ENCODE measurements at regions not wholly inside any gene's neighbourhood (a gene's known extent, or its start where the extent isn't known, plus 50 kb on each side); places are given as distances from the start of the nearest gene placed in this dataset.
"Not testable (repeated sequence)": the region's sequence is repeated elsewhere in the genome, so short reads cannot be mapped to it uniquely, and the experiment has no call there.

GRCh38 chr7:73244782-73245311 lies 63.8 kb downstream of the NSUN5 start:
- H3K4me3 ChIP-seq (ENCODE audit: low read depth, low read length); DNase-seq (ENCODE audit: extremely low spot score); H3K36me3 ChIP-seq (ENCODE audit: insufficient read depth); H3K4me1 ChIP-seq (ENCODE audit: insufficient read depth); H3K27ac ChIP-seq (ENCODE audit: low read depth): not testable (repeated sequence)
- 75% methylated on average over 15 of the region's 16 CpGs for WGBS

GRCh38 chr7:73234994-73235717 lies 73.5 kb downstream of the NSUN5 start:
- 0% methylated on average over 13 of the region's 72 CpGs for WGBS
- not testable (repeated sequence) for H3K36me3 ChIP-seq (ENCODE audit: insufficient read depth); H3K4me1 ChIP-seq (ENCODE audit: insufficient read depth); DNase-seq (ENCODE audit: extremely low spot score); H3K27ac ChIP-seq (ENCODE audit: low read depth); H3K4me3 ChIP-seq (ENCODE audit: low read depth, low read length)

GRCh38 chr7:73225745-73226144 lies 82.9 kb downstream of the NSUN5 start:
- H3K4me1 ChIP-seq (ENCODE audit: insufficient read depth); DNase-seq (ENCODE audit: extremely low spot score); H3K36me3 ChIP-seq (ENCODE audit: insufficient read depth); H3K4me3 ChIP-seq (ENCODE audit: low read depth, low read length); H3K27ac ChIP-seq (ENCODE audit: low read depth): not testable (repeated sequence)
- WGBS = 84% methylated on average over 13 of the region's 15 CpGs

- no CpG with 5 or more reads among the region's 6 CpGs for whole genome bisulfite sequencing
- H3K27ac ChIP-seq (ENCODE audit: low read depth); H3K4me1 ChIP-seq (ENCODE audit: insufficient read depth); DNase-seq (ENCODE audit: extremely low spot score); H3K36me3 ChIP-seq (ENCODE audit: insufficient read depth); H3K4me3 ChIP-seq (ENCODE audit: low read depth, low read length): not testable (repeated sequence)
Observed at GRCh38 chr7:73221724-73222123, 86.9 kb downstream of the NSUN5 start.

- H3K4me1 ChIP-seq (ENCODE audit: insufficient read depth); H3K4me3 ChIP-seq (ENCODE audit: low read depth, low read length); DNase-seq (ENCODE audit: extremely low spot score); H3K27ac ChIP-seq (ENCODE audit: low read depth); H3K36me3 ChIP-seq (ENCODE audit: insufficient read depth): not testable (repeated sequence)
- no CpG with 5 or more reads among the region's 6 CpGs for WGBS
Observed at GRCh38 chr7:73220766-73221370, 87.8 kb downstream of the NSUN5 start.

- WGBS = no CpG with 5 or more reads among the region's 15 CpGs
- DNase-seq (ENCODE audit: extremely low spot score); H3K27ac ChIP-seq (ENCODE audit: low read depth); H3K4me1 ChIP-seq (ENCODE audit: insufficient read depth); H3K4me3 ChIP-seq (ENCODE audit: low read depth, low read length); H3K36me3 ChIP-seq (ENCODE audit: insufficient read depth): not testable (repeated sequence)
Observed at GRCh38 chr7:73220357-73220756, 88.3 kb downstream of the NSUN5 start.

- H3K36me3 ChIP-seq (ENCODE audit: insufficient read depth); DNase-seq (ENCODE audit: extremely low spot score); H3K4me1 ChIP-seq (ENCODE audit: insufficient read depth); H3K27ac ChIP-seq (ENCODE audit: low read depth); H3K4me3 ChIP-seq (ENCODE audit: low read depth, low read length): not testable (repeated sequence)
- no CpG with 5 or more reads among the region's 2 CpGs for WGBS
Observed at GRCh38 chr7:73218802-73219201, 89.8 kb downstream of the NSUN5 start.

- not testable (repeated sequence) for H3K4me3 ChIP-seq (ENCODE audit: low read depth, low read length); H3K27ac ChIP-seq (ENCODE audit: low read depth); H3K4me1 ChIP-seq (ENCODE audit: insufficient read depth); DNase-seq (ENCODE audit: extremely low spot score); H3K36me3 ChIP-seq (ENCODE audit: insufficient read depth)
- WGBS = 94% methylated on average over 3 of the region's 10 CpGs
Observed at GRCh38 chr7:73216046-73216675, 92.5 kb downstream of the NSUN5 start.

GRCh38 chr7:73215232-73215631 lies 93.4 kb downstream of the NSUN5 start:
- H3K36me3 ChIP-seq (ENCODE audit: insufficient read depth); H3K4me1 ChIP-seq (ENCODE audit: insufficient read depth); DNase-seq (ENCODE audit: extremely low spot score); H3K4me3 ChIP-seq (ENCODE audit: low read depth, low read length); H3K27ac ChIP-seq (ENCODE audit: low read depth): not testable (repeated sequence)
- WGBS = no CpG with 5 or more reads among the region's 7 CpGs

GRCh38 chr7:73214471-73214870 lies 94.2 kb downstream of the NSUN5 start:
- not testable (repeated sequence) for H3K4me1 ChIP-seq (ENCODE audit: insufficient read depth); DNase-seq (ENCODE audit: extremely low spot score); H3K27ac ChIP-seq (ENCODE audit: low read depth); H3K4me3 ChIP-seq (ENCODE audit: low read depth, low read length); H3K36me3 ChIP-seq (ENCODE audit: insufficient read depth)
- WGBS = 71% methylated on average over 4 of the region's 4 CpGs

- not testable (repeated sequence) for H3K36me3 ChIP-seq (ENCODE audit: insufficient read depth); DNase-seq (ENCODE audit: extremely low spot score)
Observed at GRCh38 chr7:73213076-73213475, 95.5 kb downstream of the NSUN5 start.

GRCh38 chr7:73205594-73205993 lies 103.0 kb downstream of the NSUN5 start:
- 68% methylated on average over 1 of the region's 3 CpGs for WGBS
- not testable (repeated sequence) for DNase-seq (ENCODE audit: extremely low spot score); H3K4me3 ChIP-seq (ENCODE audit: low read depth, low read length); H3K36me3 ChIP-seq (ENCODE audit: insufficient read depth); H3K27ac ChIP-seq (ENCODE audit: low read depth); H3K4me1 ChIP-seq (ENCODE audit: insufficient read depth)

More at GRCh38 chr7:73213076-73213475, 95.5 kb downstream of the NSUN5 start:
- not testable (repeated sequence) for H3K27ac ChIP-seq (ENCODE audit: low read depth); H3K4me1 ChIP-seq (ENCODE audit: insufficient read depth); H3K4me3 ChIP-seq (ENCODE audit: low read depth, low read length)
- WGBS = 58% methylated on average over 4 of the region's 7 CpGs

GRCh38 chr7:73204898-73205297 lies 103.7 kb downstream of the NSUN5 start:
- DNase-seq (ENCODE audit: extremely low spot score); H3K4me3 ChIP-seq (ENCODE audit: low read depth, low read length); H3K4me1 ChIP-seq (ENCODE audit: insufficient read depth); H3K27ac ChIP-seq (ENCODE audit: low read depth); H3K36me3 ChIP-seq (ENCODE audit: insufficient read depth): not testable (repeated sequence)
- WGBS = 88% methylated on average over 5 of the region's 5 CpGs

- not testable (repeated sequence) for H3K27ac ChIP-seq (ENCODE audit: low read depth); H3K4me3 ChIP-seq (ENCODE audit: low read depth, low read length); DNase-seq (ENCODE audit: extremely low spot score); H3K36me3 ChIP-seq (ENCODE audit: insufficient read depth); H3K4me1 ChIP-seq (ENCODE audit: insufficient read depth)
- WGBS = 92% methylated on average over 5 of the region's 5 CpGs
Observed at GRCh38 chr7:73203312-73203711, 105.3 kb downstream of the NSUN5 start.

All from urinary bladder (tissue), 3 donors.